Endothelial cell (in vitro differentiated cells): ENCODE measurements at regions not wholly inside any gene's neighbourhood (a gene's known extent, or its start where the extent isn't known, plus 50 kb on each side); places are given as distances from the start of the nearest gene placed in this dataset.

ENCODE experiments used
- DNase-seq: peaks from one replicate; pipeline ENCODE4 v3.0.0; 2021; ENCODE audit warnings: low spot score
- H3K27ac Mint-ChIP-seq: one replicate; pipeline ENCODE4 v1.8.0; 2021; ENCODE audit warnings: mixed read lengths, inconsistent platforms; ENCODE audit not compliant: unreplicated experiment
- H3K27me3 Mint-ChIP-seq: one replicate; pipeline ENCODE4 v1.8.0; 2021; ENCODE audit warnings: mild to moderate bottlenecking, moderate library complexity, mixed read lengths, inconsistent platforms; ENCODE audit not compliant: unreplicated experiment
- H3K36me3 Mint-ChIP-seq: one replicate; pipeline ENCODE4 v1.8.0; 2021; ENCODE audit warnings: mild to moderate bottlenecking, low read depth, mixed read lengths, inconsistent platforms; ENCODE audit not compliant: unreplicated experiment
- H3K4me1 Mint-ChIP-seq: one replicate; pipeline ENCODE4 v1.8.0; 2021; ENCODE audit warnings: mild to moderate bottlenecking, mixed read lengths, inconsistent platforms; ENCODE audit not compliant: unreplicated experiment
- H3K4me3 Mint-ChIP-seq: one replicate; pipeline ENCODE4 v1.8.0; 2021; ENCODE audit warnings: mild to moderate bottlenecking, mixed read lengths, inconsistent platforms; ENCODE audit not compliant: unreplicated experiment
- H3K9me3 Mint-ChIP-seq: one replicate; pipeline ENCODE4 v1.8.0; 2021; ENCODE audit warnings: mixed read lengths, inconsistent platforms; ENCODE audit not compliant: unreplicated experiment
- CTCF ChIP-seq: fragments of 200-600 bp; sonication (generic); IDR thresholded peaks from one replicate; pipeline ENCODE4 v1.5.0; 2021; ENCODE audit warnings: antibody characterized with exemption; ENCODE audit not compliant: unreplicated experiment

GRCh38 chr2:140108706-140109475, 1328.7 kb upstream of the NXPH2 start:
- DNase-seq = no peak
- Mint-ChIP-seq H3K9me3 (no peaks in the 10 kb centered on the region), H3K4me3 (no peak overlapping the region), H3K36me3 (no peaks in the 10 kb centered on the region), H3K27ac (no peak overlapping the region), H3K4me1 (no peaks in the 10 kb centered on the region), H3K27me3 (no peaks in the 10 kb centered on the region)
- no peak for TF ChIP-seq CTCF

DNA sequence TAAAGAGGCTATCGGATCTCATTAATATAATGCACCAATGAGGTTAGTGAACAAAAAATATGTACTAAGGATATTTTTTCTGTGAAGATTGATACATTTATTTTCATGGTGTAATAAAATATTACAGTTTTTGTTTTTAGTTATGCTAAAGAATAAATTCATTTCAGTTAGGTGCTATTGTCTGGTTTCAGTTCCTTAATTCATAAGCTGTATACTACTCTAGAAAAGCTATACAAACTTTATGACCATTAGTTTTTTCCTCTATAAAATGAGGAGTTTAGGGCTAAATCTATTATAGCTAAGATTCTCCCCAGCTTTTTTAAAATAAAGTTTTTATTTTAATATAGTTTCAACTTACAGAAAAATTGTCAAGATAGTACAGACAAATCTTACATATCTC, 1311.7 kb upstream of the NXPH2 start:
- no peak for DNase-seq
- Mint-ChIP-seq H3K4me3 (no peak overlapping the region), H3K9me3 (no peaks in the 10 kb centered on the region), H3K27ac (no peak overlapping the region), H3K36me3 (no peaks in the 10 kb centered on the region), H3K27me3 (no peaks in the 10 kb centered on the region), H3K4me1 (no peaks in the 10 kb centered on the region)
- TF ChIP-seq CTCF = no peak

DNA sequence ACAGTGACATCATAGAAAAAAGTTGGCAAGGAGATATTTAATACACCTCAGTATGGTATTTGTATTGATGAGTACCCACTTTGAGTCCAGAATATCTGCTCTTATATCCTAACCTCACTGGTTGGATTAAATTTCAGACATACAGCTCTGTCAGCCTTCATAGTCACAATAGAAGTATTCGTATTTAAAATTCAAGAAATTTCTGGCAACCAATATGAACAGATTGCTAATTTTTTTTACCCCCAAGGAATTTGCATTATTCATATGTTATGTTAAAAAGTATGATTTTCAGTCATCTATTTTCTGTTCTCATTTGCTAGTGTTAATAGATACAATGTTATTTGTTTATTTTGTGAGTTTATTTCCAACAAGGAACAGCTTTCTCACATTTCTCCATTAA, 1306.8 kb upstream of the NXPH2 start:
- H3K36me3 Mint-ChIP-seq = no peaks in the 10 kb centered on the region
- no peak for TF ChIP-seq CTCF
- H3K4me1 Mint-ChIP-seq = no peaks in the 10 kb centered on the region
- no peaks in the 10 kb centered on the region for H3K9me3 Mint-ChIP-seq
- no peak overlapping the region for H3K27ac Mint-ChIP-seq
- no peak for DNase-seq
- H3K4me3 Mint-ChIP-seq = no peak overlapping the region
- no peaks in the 10 kb centered on the region for H3K27me3 Mint-ChIP-seq

DNA sequence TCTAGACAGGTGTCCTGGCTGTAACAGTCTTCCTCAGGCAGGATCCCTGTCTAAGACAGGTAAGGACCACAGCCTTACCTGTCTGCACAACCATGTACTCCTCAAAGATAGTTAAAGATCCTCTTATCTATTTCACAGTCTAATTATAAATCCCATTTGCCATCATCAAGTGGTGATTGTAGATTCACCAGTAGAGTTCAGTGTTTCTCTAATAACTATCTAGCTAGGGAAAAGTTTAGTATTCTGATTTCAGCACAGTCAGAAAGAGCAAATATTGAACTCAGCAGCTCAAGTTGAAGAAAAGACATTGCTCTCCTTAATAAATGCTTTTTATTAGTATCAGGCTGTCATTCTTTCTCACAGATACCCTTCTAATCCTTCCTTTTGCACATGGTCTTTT, 1305.5 kb upstream of the NXPH2 start:
- no peak for DNase-seq
- TF ChIP-seq CTCF = no peak
- no peaks in the 10 kb centered on the region for H3K9me3 Mint-ChIP-seq
- no peaks in the 10 kb centered on the region for H3K4me1 Mint-ChIP-seq
- no peaks in the 10 kb centered on the region for H3K36me3 Mint-ChIP-seq
- no peak overlapping the region for H3K4me3 Mint-ChIP-seq
- no peaks in the 10 kb centered on the region for H3K27me3 Mint-ChIP-seq
- H3K27ac Mint-ChIP-seq = no peak overlapping the region

DNA sequence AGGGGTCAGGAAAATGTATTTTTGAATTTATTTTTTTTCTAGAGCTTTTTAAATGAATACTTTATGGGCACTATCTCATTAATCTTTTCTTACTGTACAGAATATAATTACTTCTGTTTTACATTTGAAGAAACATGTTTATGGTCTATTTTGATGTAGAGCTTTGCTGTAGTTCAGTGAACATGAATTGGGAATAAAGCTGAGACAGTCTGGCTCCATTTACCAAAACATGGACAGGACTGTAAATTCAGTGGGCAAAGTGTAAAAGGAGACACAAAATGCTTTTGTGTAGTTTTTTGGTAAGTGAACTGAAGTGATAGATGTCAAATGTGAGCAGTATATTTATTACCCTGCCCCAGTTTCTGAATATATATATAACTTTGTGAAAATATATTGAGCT, 1298.8 kb upstream of the NXPH2 start:
- Mint-ChIP-seq H3K9me3 (no peaks in the 10 kb centered on the region), H3K36me3 (no peaks in the 10 kb centered on the region), H3K27ac (no peak overlapping the region), H3K4me3 (no peak overlapping the region), H3K27me3 (peaks cover 2% of the 10 kb centered on the region), H3K4me1 (no peaks in the 10 kb centered on the region)
- TF ChIP-seq CTCF = no peak
- DNase-seq = no peak
